K562 (cell line): ENCODE measurements at regions not wholly inside any gene's neighbourhood (a gene's known extent, or its start where the extent isn't known, plus 50 kb on each side); places are given as distances from the start of the nearest gene placed in this dataset.

Source experiments
- BDP1 ChIP-seq: IDR thresholded peaks from 3 replicates; pipeline ENCODE4 v1.6.1; 2011; ENCODE audit not compliant: insufficient read length, insufficient read depth
- BMI1 ChIP-seq: fragments of 150-350 bp; IDR thresholded peaks from 2 replicates; pipeline ENCODE4 v1.6.1; 2014; ENCODE audit warnings: low read length
- CREB1 ChIP-seq, 2 experiments: sonication (generic) in 1 of 2; formaldehyde crosslinking in 1 of 2; IDR thresholded peaks; 2 replicates each; pipeline versions ENCODE4 v1.6.1 to v1.8.0; 2012 to 2022; ENCODE audit warnings: inconsistent platforms in 1 of 2, mild to moderate bottlenecking in 1 of 2, missing genetic modification reagents in 1 of 2, moderate library complexity in 1 of 2
- ETV6 ChIP-seq, 3 experiments: fragments of 150-350 bp in 1 of 3; sonication (generic) in 1 of 3; formaldehyde crosslinking in 1 of 3; IDR thresholded peaks; 2 replicates each; pipeline versions ENCODE4 v1.6.1 to v1.8.0; 2014 to 2022; ENCODE audit warnings: borderline replicate concordance in 2 of 3, low read depth in 2 of 3, antibody characterized with exemption in 1 of 3, low read length in 1 of 3, mild to moderate bottlenecking in 1 of 3, missing genetic modification reagents in 1 of 3
- FOXM1 ChIP-seq, 2 experiments: fragments of 450-650 bp in 1 of 2; sonication (generic) in 1 of 2; formaldehyde crosslinking in 1 of 2; IDR thresholded peaks; 2 replicates each; pipeline versions ENCODE4 v1.6.1 to v1.9.0; 2017 to 2022; ENCODE audit warnings: low read depth in 2 of 2, mild to moderate bottlenecking in 2 of 2, missing genetic modification reagents in 1 of 2, moderate library complexity in 1 of 2
- GTF3C2 ChIP-seq: IDR thresholded peaks from 3 replicates; pipeline ENCODE4 v1.6.1; 2011; ENCODE audit warnings: borderline replicate concordance, mild to moderate bottlenecking, moderate library complexity; ENCODE audit not compliant: insufficient read length; ENCODE audit errors: extremely low read depth
- HMG20B ChIP-seq: fragments of 250-450 bp; sonication (Bioruptor Pico); IDR thresholded peaks from 2 replicates; pipeline ENCODE4 v1.5.0; 2021; ENCODE audit warnings: mild to moderate bottlenecking
- HNRNPK ChIP-seq: fragments of 200-400 bp; formaldehyde crosslinking; IDR thresholded peaks from one replicate; pipeline ENCODE4 v1.6.1; 2018; ENCODE audit warnings: mild to moderate bottlenecking, low read depth, low read length; ENCODE audit not compliant: poor library complexity, severe bottlenecking
- KLF1 ChIP-seq: fragments of 450-650 bp; IDR thresholded peaks from 2 replicates; pipeline ENCODE4 v1.6.1; 2016; ENCODE audit warnings: missing genetic modification characterization, missing compliant biosample characterization
- MEF2D ChIP-seq: conservative IDR thresholded peaks from 2 replicates; pipeline ENCODE4 v1.6.1; 2016; ENCODE audit warnings: low read depth, missing genetic modification characterization, missing compliant biosample characterization
- NFE2L1 ChIP-seq: fragments of 450-650 bp; IDR thresholded peaks from 2 replicates; pipeline ENCODE4 v1.6.1; 2016; ENCODE audit warnings: missing genetic modification characterization, low read depth, mild to moderate bottlenecking, missing compliant biosample characterization, moderate library complexity, borderline replicate concordance
- NR1H2 ChIP-seq: sonication (generic); formaldehyde crosslinking; IDR thresholded peaks from 2 replicates; pipeline ENCODE4 v1.4.0; 2020; ENCODE audit warnings: mild to moderate bottlenecking, missing genetic modification reagents
- NR2F6 ChIP-seq: fragments of 450-650 bp; formaldehyde crosslinking; IDR thresholded peaks from 2 replicates; pipeline ENCODE4 v1.4.0; 2020; ENCODE audit warnings: mild to moderate bottlenecking
- RFX5 ChIP-seq: IDR thresholded peaks from 2 replicates; pipeline ENCODE4 v1.6.1; 2011; ENCODE audit warnings: low read depth, mild to moderate bottlenecking, improper control_type of control experiment, low read length
- TFAM ChIP-seq: fragments of 250-450 bp; sonication (Bioruptor Pico); conservative IDR thresholded peaks from 2 replicates; pipeline ENCODE4 v1.5.0; 2021; ENCODE audit warnings: mild to moderate bottlenecking, moderate library complexity
- ZC3H8 ChIP-seq: fragments of 450-650 bp; IDR thresholded peaks from 2 replicates; pipeline ENCODE4 v1.6.1; 2017
- ZNF133 ChIP-seq: fragments of 250-450 bp; sonication (Bioruptor Pico); IDR thresholded peaks from 2 replicates; pipeline ENCODE4 v1.4.0; 2020; ENCODE audit warnings: mild to moderate bottlenecking
- ZNF165 ChIP-seq: fragments of 250-450 bp; sonication (Bioruptor Pico); IDR thresholded peaks from 2 replicates; pipeline ENCODE4 v1.4.0; 2020; ENCODE audit warnings: borderline replicate concordance
- ZNF740 ChIP-seq, 3 experiments: fragments of 200-800 bp in 1 of 3; sonication (Bioruptor generic) in 1 of 3; sonication (generic) in 1 of 3; formaldehyde crosslinking in 1 of 3; IDR thresholded peaks; 2 replicates each; pipeline versions ENCODE4 v1.6.1 to v1.8.0; 2016 to 2022; ENCODE audit warnings: mild to moderate bottlenecking in 2 of 3, missing compliant biosample characterization in 2 of 3, missing genetic modification characterization in 2 of 3, missing genetic modification reagents in 1 of 3
- ZSCAN32 ChIP-seq: fragments of 450-650 bp; formaldehyde crosslinking; IDR thresholded peaks from 2 replicates; pipeline ENCODE4 v1.4.0; 2020; ENCODE audit warnings: mild to moderate bottlenecking, moderate library complexity
- TF ChIP-seq, protein P1 (sequence below): fragments of 450-650 bp; IDR thresholded peaks from 2 replicates; pipeline ENCODE4 v1.6.1; 2014; ENCODE audit warnings: low read depth, mild to moderate bottlenecking, moderate library complexity, borderline replicate concordance
- TF ChIP-seq, protein P2 (sequence below): fragments of 250-450 bp; sonication (Bioruptor Pico); IDR thresholded peaks from 2 replicates; pipeline ENCODE4 v1.8.0; 2022; ENCODE audit warnings: moderate library complexity, mild to moderate bottlenecking, inconsistent platforms

DNA sequence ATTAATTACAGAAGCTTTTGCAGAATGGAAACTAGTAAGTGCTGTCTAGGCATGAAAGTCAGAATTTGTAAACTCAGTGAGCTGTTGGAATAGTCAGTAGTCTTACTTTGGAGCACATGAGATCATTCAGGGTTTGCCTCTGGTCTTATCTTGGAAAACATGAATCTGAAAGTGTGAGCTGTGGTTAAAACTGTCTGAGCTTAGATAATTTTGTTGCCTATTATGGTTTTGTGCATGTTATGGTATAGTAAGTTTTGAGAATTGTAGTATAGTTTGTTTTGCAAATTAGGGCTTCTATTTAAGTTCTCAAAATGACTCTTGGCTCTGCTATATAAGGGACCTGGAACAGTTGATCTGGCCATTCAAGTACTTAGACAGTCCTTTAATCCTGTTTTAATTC lies 53.7 kb upstream of the TRPC4 start (continued):
- TF ChIP-seq BDP1 (no peak), NR1H2 (CRISPR knock-in tag) (no peak), ZNF740 (CRISPR knock-in tag; IDR thresholded peaks at IDR 0.05) (no peak), ZNF740 (tag; IDR thresholded peaks at IDR 0.05) (no peak), CREB1 (IDR thresholded peaks at IDR 0.05) (no peak), CREB1 (CRISPR knock-in tag; IDR thresholded peaks at IDR 0.05) (no peak), ZNF165 (CRISPR knock-in tag) (no peak), ZSCAN32 (no peak), GTF3C2 (no peak), FOXM1 (IDR thresholded peaks at IDR 0.05; ENCODE audit: low read depth) (peak; percentile 51; the same call in 1 of the 2 replicates), FOXM1 (CRISPR knock-in tag; IDR thresholded peaks at IDR 0.05; ENCODE audit: low read depth) (no peak), HMG20B (CRISPR knock-in tag) (no peak), HNRNPK (no peak), TFAM (CRISPR knock-in tag) (no peak), KLF1 (tag) (no peak), BMI1 (no peak), ZC3H8 (no peak), RFX5 (no peak), NR2F6 (no peak), MEF2D (tag) (no peak), NFE2L1 (tag) (no peak), ZNF133 (CRISPR knock-in tag) (no peak), ETV6 (IDR thresholded peaks at IDR 0.05; ENCODE audit: borderline replicate concordance in 1 of 2, low read depth in 2 of 2, low read length in 1 of 2) (no peak), ETV6 (CRISPR knock-in tag; IDR thresholded peaks at IDR 0.05; ENCODE audit: borderline replicate concordance) (no peak)
- TF ChIP-seq, protein P1, sequence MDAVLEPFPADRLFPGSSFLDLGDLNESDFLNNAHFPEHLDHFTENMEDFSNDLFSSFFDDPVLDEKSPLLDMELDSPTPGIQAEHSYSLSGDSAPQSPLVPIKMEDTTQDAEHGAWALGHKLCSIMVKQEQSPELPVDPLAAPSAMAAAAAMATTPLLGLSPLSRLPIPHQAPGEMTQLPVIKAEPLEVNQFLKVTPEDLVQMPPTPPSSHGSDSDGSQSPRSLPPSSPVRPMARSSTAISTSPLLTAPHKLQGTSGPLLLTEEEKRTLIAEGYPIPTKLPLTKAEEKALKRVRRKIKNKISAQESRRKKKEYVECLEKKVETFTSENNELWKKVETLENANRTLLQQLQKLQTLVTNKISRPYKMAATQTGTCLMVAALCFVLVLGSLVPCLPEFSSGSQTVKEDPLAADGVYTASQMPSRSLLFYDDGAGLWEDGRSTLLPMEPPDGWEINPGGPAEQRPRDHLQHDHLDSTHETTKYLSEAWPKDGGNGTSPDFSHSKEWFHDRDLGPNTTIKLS: no peak
- TF ChIP-seq, protein P2, sequence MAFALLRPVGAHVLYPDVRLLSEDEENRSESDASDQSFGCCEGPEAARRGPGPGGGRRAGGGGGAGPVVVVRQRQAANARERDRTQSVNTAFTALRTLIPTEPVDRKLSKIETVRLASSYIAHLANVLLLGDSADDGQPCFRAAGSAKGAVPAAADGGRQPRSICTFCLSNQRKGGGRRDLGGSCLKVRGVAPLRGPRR (CRISPR knock-in tag): no peak
